ENCODE measurements at regions not wholly inside any gene's neighbourhood (a gene's known extent, or its start where the extent isn't known, plus 50 kb on each side); places are given as distances from the start of the nearest gene placed in this dataset.

DNA sequence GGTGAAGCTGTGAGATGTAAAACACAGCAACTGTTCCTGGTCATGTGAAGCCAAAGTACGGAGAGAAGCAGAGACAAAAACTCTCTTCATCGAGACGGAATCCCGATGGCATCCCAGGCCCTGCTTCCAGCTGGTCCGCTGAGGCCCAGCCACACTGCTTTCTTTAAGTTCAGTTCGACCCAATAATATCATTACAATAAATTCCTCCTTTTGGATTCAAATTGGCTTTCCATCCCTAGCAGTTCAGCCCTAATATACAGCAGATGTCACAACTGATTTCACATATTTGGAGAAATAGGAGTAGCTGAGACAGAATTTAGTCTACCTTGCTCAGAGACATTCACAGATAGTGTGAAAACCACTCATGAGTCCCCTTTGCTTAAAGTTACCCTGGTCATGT, 98.3 kb upstream of the SPRY1 start:
- no peaks in the 10 kb centered on the region for H3K36me3 ChIP-seq
- H3K4me3 ChIP-seq = no peak overlapping the region
- DNase-seq = no peak
- peak overlapping the region in 4 of 12 donors; percentile 9 to 33 (median 18) for H3K27ac ChIP-seq
- no peak for ATAC-seq
- intact Hi-C loops (cut with DNase I) = no loop called here
- peaks cover 0 to 23% (median 0%) of the 10 kb centered on the region in 12 donors for H3K4me1 ChIP-seq
- WGBS, 4 donors = 90 to 98% (median 97%) methylated on average over 6 of the region's 6 CpGs
- no peak for TF ChIP-seq POLR2A (IDR thresholded peaks at IDR 0.05)
- TF ChIP-seq, protein P1, sequence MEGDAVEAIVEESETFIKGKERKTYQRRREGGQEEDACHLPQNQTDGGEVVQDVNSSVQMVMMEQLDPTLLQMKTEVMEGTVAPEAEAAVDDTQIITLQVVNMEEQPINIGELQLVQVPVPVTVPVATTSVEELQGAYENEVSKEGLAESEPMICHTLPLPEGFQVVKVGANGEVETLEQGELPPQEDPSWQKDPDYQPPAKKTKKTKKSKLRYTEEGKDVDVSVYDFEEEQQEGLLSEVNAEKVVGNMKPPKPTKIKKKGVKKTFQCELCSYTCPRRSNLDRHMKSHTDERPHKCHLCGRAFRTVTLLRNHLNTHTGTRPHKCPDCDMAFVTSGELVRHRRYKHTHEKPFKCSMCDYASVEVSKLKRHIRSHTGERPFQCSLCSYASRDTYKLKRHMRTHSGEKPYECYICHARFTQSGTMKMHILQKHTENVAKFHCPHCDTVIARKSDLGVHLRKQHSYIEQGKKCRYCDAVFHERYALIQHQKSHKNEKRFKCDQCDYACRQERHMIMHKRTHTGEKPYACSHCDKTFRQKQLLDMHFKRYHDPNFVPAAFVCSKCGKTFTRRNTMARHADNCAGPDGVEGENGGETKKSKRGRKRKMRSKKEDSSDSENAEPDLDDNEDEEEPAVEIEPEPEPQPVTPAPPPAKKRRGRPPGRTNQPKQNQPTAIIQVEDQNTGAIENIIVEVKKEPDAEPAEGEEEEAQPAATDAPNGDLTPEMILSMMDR (IDR thresholded peaks at IDR 0.05) = no peak
- H3K9me3 ChIP-seq = no peaks in the 10 kb centered on the region
- H3K27me3 ChIP-seq = no peaks in the 10 kb centered on the region

DNA sequence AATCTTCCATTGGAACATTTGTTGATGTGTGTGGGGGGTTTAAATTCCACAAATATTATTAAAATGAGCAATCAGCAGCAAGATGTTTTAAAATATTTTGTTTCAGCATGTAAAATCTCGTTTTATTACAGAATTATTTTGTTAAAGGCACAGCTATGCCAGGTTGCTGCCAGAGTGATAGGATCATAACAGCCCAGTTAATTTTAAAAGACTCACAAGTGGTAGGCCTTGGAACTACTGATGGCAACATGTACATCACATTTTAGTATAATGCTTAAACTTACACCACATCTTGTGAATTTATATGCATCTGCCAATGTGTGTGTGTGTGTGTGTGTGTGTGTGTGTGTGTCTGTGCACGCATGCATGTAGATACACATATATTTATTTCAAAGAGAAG, 97.8 kb upstream of the SPRY1 start:
- no peak for DNase-seq
- Histone ChIP-seq H3K4me1 (peaks cover 0 to 23% (median 0%) of the 10 kb centered on the region in 12 donors), H3K27me3 (no peaks in the 10 kb centered on the region), H3K4me3 (no peak overlapping the region), H3K9me3 (no peaks in the 10 kb centered on the region), H3K36me3 (no peaks in the 10 kb centered on the region), H3K27ac (peak overlapping the region in 7 of 12 donors; percentile 9 to 52 (median 22))
- 76 to 88% (median 81%) methylated on average over 2 of the region's 2 CpGs for WGBS, 4 donors
- TF ChIP-seq POLR2A (IDR thresholded peaks at IDR 0.05) = no peak
- TF ChIP-seq, protein P1 (IDR thresholded peaks at IDR 0.05) = no peak
- ATAC-seq = no peak
- intact Hi-C loops (cut with DNase I) = no loop called here

DNA sequence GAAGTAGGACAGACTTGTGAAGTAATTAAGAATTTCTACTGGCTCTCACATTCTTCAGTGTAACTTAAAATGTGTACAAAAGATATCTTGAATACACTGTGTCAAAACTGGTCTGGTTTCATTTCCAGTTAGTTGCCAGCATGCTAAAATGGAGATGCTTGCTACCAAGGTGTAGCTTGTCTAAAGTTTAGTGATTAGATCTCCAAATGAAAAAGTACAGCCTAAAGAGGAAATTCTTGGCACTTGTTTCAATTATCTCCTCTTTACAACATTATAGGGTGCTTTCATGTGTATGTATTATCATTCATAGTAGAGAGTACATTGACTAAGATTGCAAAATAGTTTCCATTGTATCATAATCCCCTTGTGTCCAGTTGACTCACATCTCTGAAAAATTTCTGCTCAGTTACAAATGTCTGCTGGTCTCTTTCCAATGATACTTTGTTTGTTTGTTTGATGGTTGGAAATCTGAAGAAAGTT, 97.3 kb upstream of the SPRY1 start:
- peak; percentile 34 to 86 (median 68) for ATAC-seq
- TF ChIP-seq, protein P1 (IDR thresholded peaks at IDR 0.05) = no peak
- TF ChIP-seq POLR2A (IDR thresholded peaks at IDR 0.05) = no peak

DNA sequence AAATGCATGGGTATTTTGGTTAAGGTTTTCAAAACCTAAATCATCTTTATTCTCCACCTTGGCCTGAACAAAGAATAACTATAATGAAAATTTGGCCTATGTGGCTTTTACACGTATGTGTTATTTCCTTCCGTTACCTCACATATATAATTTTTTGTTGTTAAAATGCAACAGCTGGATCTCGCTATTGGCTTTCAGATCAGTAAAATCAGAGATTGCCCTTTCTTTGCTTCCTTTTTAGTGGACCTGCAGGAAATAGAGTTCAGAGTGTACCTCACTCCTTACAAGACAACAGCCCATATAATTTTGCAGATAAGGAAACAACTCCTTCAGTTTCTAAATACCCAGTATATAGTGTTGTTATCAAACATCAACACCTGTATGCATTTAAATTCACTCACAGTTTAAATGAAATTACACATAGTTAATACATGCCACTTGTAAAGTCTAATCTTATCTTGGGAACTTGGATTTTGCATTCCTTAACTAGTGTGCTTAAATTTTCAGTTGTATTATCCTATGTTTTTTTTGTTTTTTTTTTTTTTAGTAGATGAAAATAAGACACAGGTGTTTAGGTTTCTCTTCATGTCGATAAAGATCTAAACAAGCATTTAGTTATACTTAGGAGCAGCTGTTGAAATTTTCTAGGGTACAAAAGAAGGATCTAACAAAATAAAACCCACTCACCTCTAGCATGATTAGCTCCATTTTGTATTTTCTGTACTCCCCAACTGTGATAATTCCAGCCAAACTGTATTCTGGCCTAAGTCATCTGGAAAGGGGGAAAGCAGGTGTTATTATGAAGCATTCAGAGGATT, 96.2 kb upstream of the SPRY1 start:
- intact Hi-C loops (cut with DNase I) = no loop called here
- Histone ChIP-seq H3K4me3 (no peak overlapping the region), H3K27ac (no peak overlapping the region), H3K9me3 (no peaks in the 10 kb centered on the region), H3K36me3 (no peaks in the 10 kb centered on the region), H3K4me1 (peaks cover 0 to 29% (median 0%) of the 10 kb centered on the region in 12 donors), H3K27me3 (no peaks in the 10 kb centered on the region)
- no peak for DNase-seq
- 76 to 87% (median 82%) methylated on average over 4 of the region's 4 CpGs for WGBS, 4 donors
- no peak for ATAC-seq
- no peak for TF ChIP-seq POLR2A (IDR thresholded peaks at IDR 0.05)
- TF ChIP-seq, protein P1 (IDR thresholded peaks at IDR 0.05) = no peak

More for the DNA sequence above, 97.3 kb upstream of the SPRY1 start:
- H3K27me3 ChIP-seq = no peaks in the 10 kb centered on the region
- H3K36me3 ChIP-seq = no peaks in the 10 kb centered on the region
- H3K9me3 ChIP-seq = no peaks in the 10 kb centered on the region
- intact Hi-C loops (cut with DNase I) = no loop called here
- no peak overlapping the region for H3K4me3 ChIP-seq
- peak overlapping the region in 7 of 12 donors; percentile 22 to 54 (median 42) for H3K27ac ChIP-seq
- DNase-seq = no peak
- peaks cover 0 to 27% (median 0%) of the 10 kb centered on the region in 12 donors for H3K4me1 ChIP-seq

Measured in heart left ventricle (tissue), 16 donors.